GM21723 (cell line): ENCODE measurements at regions not wholly inside any gene's neighbourhood (a gene's known extent, or its start where the extent isn't known, plus 50 kb on each side); places are given as distances from the start of the nearest gene placed in this dataset.
"Not testable (repeated sequence)": the region's sequence is repeated elsewhere in the genome, so short reads cannot be mapped to it uniquely, and the experiment has no call there.

Experiments used
- ATAC-seq: cut with Tn5 transposase; IDR thresholded peaks from one replicate; pipeline ENCODE4 v1.9.1; 2021; ENCODE audit warnings: mild to moderate bottlenecking, moderate library complexity; ENCODE audit not compliant: unreplicated experiment

- no peak for ATAC-seq
These were observed 469.3 kb upstream of the KLF6 start for GRCh38 chr10:4254101-4254994.

- ATAC-seq: no peak
These were observed 467.7 kb upstream of the KLF6 start for GRCh38 chr10:4252701-4253100.

GRCh38 chr10:4250587-4250887, 465.5 kb upstream of the KLF6 start:
- no peak for ATAC-seq

GRCh38 chr10:4249841-4250586, 465.0 kb upstream of the KLF6 start:
- ATAC-seq: no peak

- ATAC-seq: no peak
These were observed 462.4 kb upstream of the KLF6 start for GRCh38 chr10:4247379-4247778.

- no peak for ATAC-seq
These were observed 461.9 kb upstream of the KLF6 start for GRCh38 chr10:4246881-4247358.

GRCh38 chr10:4243651-4244050, 458.6 kb upstream of the KLF6 start:
- ATAC-seq: no peak

GRCh38 chr10:4243169-4243568, 458.2 kb upstream of the KLF6 start:
- no peak for ATAC-seq

- no peak for ATAC-seq
These were observed 457.6 kb upstream of the KLF6 start for GRCh38 chr10:4242561-4243035.

GRCh38 chr10:4241724-4242345, 456.8 kb upstream of the KLF6 start:
- no peak for ATAC-seq

GRCh38 chr10:4240608-4241197, 455.7 kb upstream of the KLF6 start:
- ATAC-seq: no peak

- ATAC-seq: no peak
These were observed 454.2 kb upstream of the KLF6 start for GRCh38 chr10:4239186-4239585.

- not testable (repeated sequence) for ATAC-seq
These were observed 451.9 kb upstream of the KLF6 start for GRCh38 chr10:4236905-4237304.

- ATAC-seq: no peak
These were observed 449.7 kb upstream of the KLF6 start for GRCh38 chr10:4234661-4235060.

GRCh38 chr10:4231439-4231838, 446.4 kb upstream of the KLF6 start:
- ATAC-seq: no peak

- ATAC-seq: no peak
These were observed 445.0 kb upstream of the KLF6 start for GRCh38 chr10:4230036-4230435.

- ATAC-seq: no peak
These were observed 444.1 kb upstream of the KLF6 start for GRCh38 chr10:4229106-4229505.

GRCh38 chr10:4227586-4227985, 442.6 kb upstream of the KLF6 start:
- no peak for ATAC-seq

GRCh38 chr10:4226941-4227540, 442.0 kb upstream of the KLF6 start:
- ATAC-seq: no peak

- ATAC-seq: no peak
These were observed 439.2 kb upstream of the KLF6 start for GRCh38 chr10:4224178-4224577.

GRCh38 chr10:4221310-4221709, 436.3 kb upstream of the KLF6 start:
- ATAC-seq: not testable (repeated sequence)
